Body of pancreas (tissue), 4 donors: ENCODE measurements at regions not wholly inside any gene's neighbourhood (a gene's known extent, or its start where the extent isn't known, plus 50 kb on each side); places are given as distances from the start of the nearest gene placed in this dataset.

Experiments
- ATAC-seq: fragments of 150-250 bp; one replicate; pipeline ENCODE4 v1.9.1; 2016
- DNase-seq, 4 donors: peaks; one replicate each; pipeline ENCODE4 v3.0.0-alpha.2; 2019
- H3K27ac ChIP-seq, 4 donors: fragments of 200-600 bp; sonication (generic); 1 replicate in 3 of 4; 2 replicates in 1 of 4; pipeline versions ENCODE4 v1.5.1 to v1.6.1; 2016 to 2019; ENCODE audit warnings: mild to moderate bottlenecking in 1 of 4, mixed read lengths in 1 of 4, moderate library complexity in 1 of 4
- H3K27me3 ChIP-seq, 2 donors: fragments of 200-600 bp; sonication (generic); one replicate each; pipeline ENCODE4 v1.6.0; 2016; ENCODE audit warnings: mild to moderate bottlenecking in 1 of 2
- H3K36me3 ChIP-seq, 2 donors: fragments of 200-600 bp; sonication (generic); replicated peaks in 1 of 2; 2 replicates each; pipeline ENCODE4 v1.5.1; 2016; ENCODE audit warnings: low read depth in 2 of 2; ENCODE audit not compliant: insufficient read depth in 1 of 2
- H3K4me1 ChIP-seq: fragments of 200-600 bp; sonication (generic); one replicate; pipeline ENCODE4 v1.6.0; 2016
- H3K4me3 ChIP-seq, 2 donors: fragments of 200-600 bp; sonication (generic); 1 replicate in 1 of 2; 2 replicates in 1 of 2; pipeline ENCODE4 v1.5.1; 2016 to 2019
- H3K9me3 ChIP-seq, 3 donors: fragments of 200-600 bp; sonication (generic); 1 replicate in 2 of 3; 2 replicates in 1 of 3; pipeline ENCODE4 v1.5.1; 2016
- CTCF ChIP-seq, 7 experiments: fragments of 450-650 bp in 4 of 7; fragments of 200-600 bp in 3 of 7; sonication (generic) in 3 of 7; IDR thresholded peaks; one replicate each; pipeline ENCODE4 v1.5.1; 2016 to 2019; ENCODE audit warnings: antibody characterized with exemption in 7 of 7
- POLR2A ChIP-seq, 3 donors: fragments of 450-650 bp; IDR thresholded peaks; one replicate each; pipeline ENCODE4 v1.6.1; 2016; ENCODE audit warnings: antibody characterized with exemption in 3 of 3, mild to moderate bottlenecking in 2 of 3
- WGBS, 2 donors: methylation state at CpG; one replicate each; pipeline ENCODE4 v1.1.5; 2017; 5-methylcytosine and 5-hydroxymethylcytosine counted together
- intact Hi-C: fragments of 100-400 bp; cut with DNase I; formaldehyde crosslinking; loops from one replicate; pipeline ENCODE4 v1.15.1; 2023

- Histone ChIP-seq H3K36me3 (no peaks in the 10 kb centered on the region), H3K9me3 (no peaks in the 10 kb centered on the region), H3K4me1 (no peaks in the 10 kb centered on the region), H3K4me3 (no peak overlapping the region), H3K27ac (no peak overlapping the region), H3K27me3 (no peaks in the 10 kb centered on the region)
- DNase-seq: no peak
- 74 to 83% methylated on average over 7 to 8 of the region's 8 CpGs for WGBS, 2 donors
- intact Hi-C loops: no loop called here
- TF ChIP-seq CTCF (IDR thresholded peaks at IDR 0.05): no peak
- no peak for TF ChIP-seq POLR2A (IDR thresholded peaks at IDR 0.05)
- ATAC-seq: no peak
Observed at GRCh38 chr1:20417581-20417980, 68.4 kb downstream of the CAMK2N1 start.

DNA sequence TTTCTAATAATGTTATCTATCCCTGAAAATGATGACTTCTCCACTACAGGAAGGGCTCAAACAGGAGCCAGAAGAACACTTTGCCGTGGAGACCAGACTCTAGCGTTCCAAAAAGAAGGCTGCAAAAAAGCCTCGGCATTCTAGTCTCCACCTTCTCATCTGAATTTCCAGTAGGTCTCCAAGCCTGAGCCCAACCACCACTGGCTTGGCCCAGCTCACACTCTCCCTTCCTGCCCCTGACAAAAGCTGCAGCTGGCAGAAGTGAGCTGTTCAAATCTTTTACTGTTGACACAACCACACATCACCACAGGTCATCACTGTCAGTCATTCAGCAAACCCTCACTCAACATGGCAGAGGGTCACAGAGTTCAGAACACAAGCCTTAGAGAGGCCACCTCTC lies 69.3 kb downstream of the CAMK2N1 start:
- intact Hi-C loops: no loop called here

DNA sequence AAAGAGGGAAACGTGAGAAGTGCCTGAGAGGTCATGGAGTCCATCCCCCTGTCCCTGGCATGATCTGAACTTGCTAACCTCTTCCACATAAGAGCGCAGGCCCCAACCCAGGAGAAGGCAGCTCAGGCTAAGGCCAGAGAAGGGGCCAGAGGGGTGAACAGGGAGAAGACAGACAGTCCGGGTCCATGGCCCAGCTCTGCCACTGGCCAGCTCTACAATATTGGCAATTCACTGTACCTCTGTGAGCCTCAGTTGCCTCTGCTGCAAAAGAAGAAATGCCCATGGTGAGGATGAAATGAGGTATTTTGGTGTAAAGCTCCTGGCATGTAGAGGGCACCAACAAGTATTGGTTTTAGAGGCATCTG lies 72.3 kb downstream of the CAMK2N1 start:
- 59 to 67% methylated on average over 3 of the region's 3 CpGs for WGBS, 2 donors
- no peaks in the 10 kb centered on the region for H3K9me3 ChIP-seq
- no peaks in the 10 kb centered on the region for H3K36me3 ChIP-seq
- TF ChIP-seq POLR2A (IDR thresholded peaks at IDR 0.05): no peak
- no peak for TF ChIP-seq CTCF (IDR thresholded peaks at IDR 0.05)
- no peaks in the 10 kb centered on the region for H3K27me3 ChIP-seq
- intact Hi-C loops: no loop called here
- ATAC-seq (no peak), DNase-seq (no peak)
- no peak overlapping the region for H3K4me3 ChIP-seq
- H3K4me1 ChIP-seq: no peaks in the 10 kb centered on the region
- no peak overlapping the region for H3K27ac ChIP-seq

More for the DNA sequence above, 69.3 kb downstream of the CAMK2N1 start:
- H3K4me1 ChIP-seq: no peaks in the 10 kb centered on the region
- H3K27me3 ChIP-seq: no peaks in the 10 kb centered on the region
- no peaks in the 10 kb centered on the region for H3K36me3 ChIP-seq
- TF ChIP-seq POLR2A (IDR thresholded peaks at IDR 0.05): no peak
- TF ChIP-seq CTCF (IDR thresholded peaks at IDR 0.05): no peak
- WGBS, 2 donors: 65 to 69% methylated on average over 3 of the region's 3 CpGs
- no peak overlapping the region for H3K27ac ChIP-seq
- H3K4me3 ChIP-seq: no peak overlapping the region
- no peaks in the 10 kb centered on the region for H3K9me3 ChIP-seq
- no peak for DNase-seq
- ATAC-seq: no peak

DNA sequence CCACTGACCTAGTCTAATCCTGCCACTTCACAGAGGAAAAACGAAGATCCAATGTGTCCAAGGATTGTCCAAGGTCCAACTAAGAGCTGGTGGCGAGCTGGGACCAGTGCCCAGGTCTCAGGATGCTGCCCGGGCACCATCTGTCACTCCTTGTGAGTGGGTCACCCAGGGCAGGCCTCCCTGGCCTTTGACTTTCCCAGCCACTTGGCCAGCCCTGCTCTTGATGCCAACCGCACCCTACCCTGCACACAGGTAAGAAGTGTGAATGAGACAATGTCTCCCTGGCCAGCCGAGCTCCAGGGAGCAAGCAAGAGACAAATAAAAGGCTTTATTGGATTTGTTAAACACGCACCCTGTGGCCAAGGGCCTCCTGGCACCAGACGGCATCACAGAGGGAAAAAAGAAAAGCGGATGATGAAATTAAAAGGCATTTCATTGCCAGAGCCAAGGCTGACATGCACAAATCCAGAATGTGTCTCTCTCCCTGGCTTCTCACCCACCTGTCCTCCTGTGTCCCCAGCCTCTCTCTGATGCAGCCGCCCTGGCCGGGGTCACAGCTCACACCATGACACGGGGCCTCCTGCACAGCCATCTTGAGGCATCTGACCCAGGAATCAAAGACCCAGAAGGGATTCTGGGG lies 72.8 kb downstream of the CAMK2N1 start:
- DNase-seq: no peak
- intact Hi-C loops: no loop called here
- TF ChIP-seq CTCF (IDR thresholded peaks at IDR 0.05) (no peak), POLR2A (IDR thresholded peaks at IDR 0.05) (no peak)

More for the DNA sequence above, 72.8 kb downstream of the CAMK2N1 start:
- 62 to 74% methylated on average over 11 of the region's 11 CpGs for WGBS, 2 donors
- no peaks in the 10 kb centered on the region for H3K27me3 ChIP-seq
- H3K9me3 ChIP-seq: no peaks in the 10 kb centered on the region
- H3K4me1 ChIP-seq: no peaks in the 10 kb centered on the region
- no peak overlapping the region for H3K27ac ChIP-seq
- no peak overlapping the region for H3K4me3 ChIP-seq
- no peaks in the 10 kb centered on the region for H3K36me3 ChIP-seq
- ATAC-seq: no peak
